HG03095 (cell line): ENCODE measurements at regions not wholly inside any gene's neighbourhood (a gene's known extent, or its start where the extent isn't known, plus 50 kb on each side); places are given as distances from the start of the nearest gene placed in this dataset.
"Not testable (repeated sequence)": the region's sequence is repeated elsewhere in the genome, so short reads cannot be mapped to it uniquely, and the experiment has no call there.

Experiments used
- ATAC-seq: cut with Tn5 transposase; IDR thresholded peaks from one replicate; pipeline ENCODE4 v1.9.1; 2021; ENCODE audit warnings: moderate library complexity; ENCODE audit not compliant: unreplicated experiment

GRCh38 chr4:75289914-75290582, 224.2 kb downstream of the RCHY1 start:
- ATAC-seq: no peak

GRCh38 chr4:75287738-75288517, 226.3 kb downstream of the RCHY1 start:
- no peak for ATAC-seq

GRCh38 chr4:75285837-75286236, 228.4 kb downstream of the RCHY1 start:
- ATAC-seq: no peak

GRCh38 chr4:75284831-75285230, 229.4 kb downstream of the RCHY1 start:
- no peak for ATAC-seq

DNA sequence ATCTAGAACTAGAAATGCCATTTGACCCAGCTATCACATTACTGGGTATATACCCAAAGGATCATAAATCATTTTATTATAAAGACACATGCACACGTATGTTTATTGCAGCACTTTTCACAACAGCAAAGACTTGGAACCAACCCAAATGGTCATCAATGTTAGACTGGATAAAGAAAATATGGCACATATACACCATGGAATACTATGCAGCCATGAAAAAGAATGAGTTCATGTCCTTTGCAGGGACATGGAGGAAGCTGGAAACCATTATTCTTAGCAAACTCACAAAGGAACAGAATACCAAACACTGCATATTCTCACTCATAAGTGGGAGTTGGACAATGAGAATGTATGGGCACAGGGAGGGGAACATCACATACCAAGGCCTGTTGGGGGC, 233.7 kb downstream of the RCHY1 start:
- not testable (repeated sequence) for ATAC-seq

DNA sequence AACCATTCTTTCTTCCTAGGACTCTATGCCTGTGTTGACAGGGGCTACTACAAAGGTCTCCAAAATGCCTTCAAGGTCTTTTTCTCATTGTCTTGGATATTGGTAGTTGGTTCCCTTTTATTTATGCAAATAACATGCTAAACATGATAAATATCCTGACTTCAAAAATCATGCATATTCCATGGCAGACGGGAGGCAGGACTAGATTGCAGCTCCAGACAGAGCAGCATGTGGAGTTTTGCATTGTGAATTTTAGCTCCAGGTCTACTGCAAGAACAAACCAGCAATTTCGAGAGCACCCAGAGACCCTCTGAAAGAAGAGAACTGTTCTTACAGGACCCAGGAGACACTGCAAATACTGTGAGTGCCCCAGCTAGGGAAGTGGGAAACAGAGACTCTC, 254.9 kb downstream of the RCHY1 start:
- ATAC-seq: no peak

DNA sequence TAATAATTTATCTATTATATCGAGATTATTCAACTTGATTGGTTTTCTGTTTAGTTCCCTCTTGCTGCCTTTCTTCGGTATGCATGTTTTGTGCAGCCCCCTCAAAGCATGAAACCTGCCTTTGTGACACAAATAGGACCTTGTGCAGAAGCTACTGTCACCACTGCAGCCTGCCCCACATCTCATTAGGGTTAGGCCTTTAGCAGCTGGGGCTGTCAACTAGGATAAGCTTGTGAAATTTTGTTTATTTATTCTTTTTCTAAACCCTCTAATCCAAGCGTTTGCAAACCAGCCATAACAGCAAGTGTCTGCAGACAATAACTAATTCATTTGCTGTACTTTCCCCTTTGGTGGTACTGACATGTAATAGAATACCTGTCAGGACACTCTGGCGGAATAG, 258.9 kb downstream of the RCHY1 start:
- no peak for ATAC-seq

DNA sequence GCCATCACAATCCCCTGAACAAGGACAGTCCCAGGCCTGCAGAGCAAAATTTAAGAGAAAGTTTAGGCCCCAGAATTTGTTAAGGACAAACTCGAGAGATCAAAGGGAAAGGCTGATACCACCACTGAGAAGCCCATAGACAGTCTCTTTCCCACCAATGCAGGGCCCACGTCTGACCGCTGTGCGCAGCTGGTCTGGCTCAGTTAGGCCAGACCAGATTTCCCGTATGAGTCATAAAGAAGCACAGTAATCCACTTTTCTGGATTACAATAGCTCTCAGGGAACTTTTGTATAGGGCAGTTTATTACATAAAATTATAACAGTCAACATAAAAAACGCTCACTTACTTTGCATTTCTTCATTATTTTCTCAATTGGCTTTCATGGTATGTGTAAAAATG, 259.5 kb downstream of the RCHY1 start:
- no peak for ATAC-seq

GRCh38 chr4:75253094-75253493, 261.1 kb downstream of the RCHY1 start:
- not testable (repeated sequence) for ATAC-seq

DNA sequence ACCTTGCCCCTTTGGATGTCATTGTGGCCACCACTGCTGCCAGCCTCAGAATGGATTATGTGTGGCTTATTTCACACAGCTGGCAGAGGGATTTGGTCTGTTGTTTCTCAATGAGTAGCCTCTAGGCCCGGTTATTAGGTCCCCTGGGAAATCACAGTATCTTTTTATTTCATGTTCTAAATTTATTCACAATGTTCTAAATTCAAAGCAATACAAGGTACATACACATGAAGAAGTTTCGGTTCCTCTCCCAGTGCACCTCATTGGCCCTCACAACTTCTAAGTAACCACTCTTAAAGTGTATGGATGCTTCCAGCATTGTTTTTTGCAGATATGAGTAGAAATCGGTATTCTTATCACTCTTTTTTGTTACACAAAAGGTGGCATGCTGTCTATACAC, 262.7 kb downstream of the RCHY1 start:
- ATAC-seq: peak; percentile 57

GRCh38 chr4:75249739-75250138, 264.5 kb downstream of the RCHY1 start:
- ATAC-seq: no peak

DNA sequence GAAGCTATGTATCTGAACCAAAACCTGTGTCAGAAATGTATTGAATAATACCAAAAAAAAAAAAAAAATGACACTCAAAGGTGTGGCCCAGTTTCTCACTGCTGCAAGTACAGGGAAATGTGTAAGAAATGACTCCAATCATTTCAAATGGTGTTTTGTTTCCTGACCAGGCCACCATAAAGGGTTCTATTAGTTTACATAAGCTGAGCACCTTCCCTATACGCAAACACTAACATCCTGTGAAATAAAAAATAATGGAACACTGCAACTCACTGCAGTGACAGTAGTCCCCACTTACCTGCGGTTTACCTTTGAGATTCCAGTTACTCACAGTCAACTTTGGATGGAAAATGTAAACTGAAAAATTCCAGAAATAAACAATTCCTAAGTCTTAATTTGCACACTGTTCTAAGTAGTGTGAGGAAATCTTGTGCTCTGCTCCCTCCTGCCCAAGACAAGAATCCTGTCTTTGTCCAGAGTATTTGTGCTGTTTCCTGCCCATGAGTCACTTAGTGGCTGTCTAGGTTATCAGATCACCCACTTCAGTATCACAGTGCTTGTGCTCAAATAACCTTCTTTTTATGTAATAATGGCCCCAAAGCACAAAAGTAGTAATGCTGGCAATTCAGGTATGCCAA, 265.3 kb downstream of the RCHY1 start:
- no peak for ATAC-seq

DNA sequence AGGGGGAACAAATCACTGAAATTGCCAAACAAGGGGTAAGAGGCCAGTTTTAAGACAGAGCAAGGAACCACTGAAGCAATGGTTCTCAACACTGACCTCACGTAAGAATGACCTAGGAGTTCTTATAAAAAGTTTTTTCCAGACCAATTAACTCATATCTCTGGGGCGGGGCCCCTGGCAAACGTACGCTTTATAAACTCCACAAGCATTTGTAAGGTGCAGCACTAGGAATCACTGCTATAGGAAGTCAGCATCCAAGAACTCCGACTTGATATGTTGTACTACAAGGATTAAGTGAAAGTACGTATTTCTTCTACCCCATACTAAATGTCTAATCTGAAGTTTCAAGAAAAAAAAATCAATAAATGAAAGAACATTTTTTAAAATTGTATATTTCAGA, 269.9 kb downstream of the RCHY1 start:
- ATAC-seq: no peak

DNA sequence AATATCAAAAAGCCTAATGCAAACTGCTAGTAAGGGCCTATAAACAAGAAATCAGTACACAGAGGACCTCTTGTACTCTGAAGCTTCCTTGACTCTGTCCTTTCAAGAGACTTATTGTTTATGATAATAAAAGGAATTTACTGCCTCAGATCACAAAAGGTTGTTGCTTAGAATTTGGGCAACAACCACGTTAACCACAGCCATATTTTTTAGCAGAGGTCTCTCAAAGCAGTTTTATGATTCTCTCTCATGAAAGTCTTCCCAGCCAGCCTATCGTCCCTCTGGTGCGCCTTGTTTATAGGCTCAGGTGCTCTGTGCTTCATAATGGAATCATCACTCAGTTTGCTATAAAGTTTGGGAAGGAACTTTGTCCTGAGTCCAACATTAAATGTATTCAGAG, 270.6 kb downstream of the RCHY1 start:
- ATAC-seq: no peak

DNA sequence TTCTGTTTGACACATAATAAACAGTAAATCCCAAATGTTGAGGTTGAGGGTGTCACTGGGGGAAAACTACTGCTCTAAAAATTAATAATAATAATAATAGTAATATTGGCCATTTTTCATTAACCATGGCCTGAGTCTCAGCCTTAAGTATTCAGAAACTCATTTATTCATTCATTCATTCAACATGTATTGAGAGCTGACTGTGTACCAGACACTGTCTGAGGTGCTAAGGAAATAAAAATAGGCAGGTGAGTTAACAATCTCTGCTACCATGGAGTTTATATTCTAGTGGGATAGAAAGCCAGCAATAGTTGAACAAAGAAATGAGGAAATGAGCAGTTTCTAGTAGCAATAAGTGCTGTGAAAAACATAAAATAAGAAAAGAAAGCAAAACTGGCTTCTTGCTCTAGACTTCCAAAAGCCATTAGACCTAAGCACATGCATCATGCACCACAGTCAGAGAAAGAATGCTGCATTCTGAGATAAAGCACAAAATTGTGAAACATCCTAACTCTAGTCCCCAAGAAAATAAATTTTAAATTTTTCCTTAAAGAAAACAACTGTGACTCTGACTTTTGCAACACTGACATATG, 278.7 kb downstream of the RCHY1 start:
- peak; percentile 99 for ATAC-seq

DNA sequence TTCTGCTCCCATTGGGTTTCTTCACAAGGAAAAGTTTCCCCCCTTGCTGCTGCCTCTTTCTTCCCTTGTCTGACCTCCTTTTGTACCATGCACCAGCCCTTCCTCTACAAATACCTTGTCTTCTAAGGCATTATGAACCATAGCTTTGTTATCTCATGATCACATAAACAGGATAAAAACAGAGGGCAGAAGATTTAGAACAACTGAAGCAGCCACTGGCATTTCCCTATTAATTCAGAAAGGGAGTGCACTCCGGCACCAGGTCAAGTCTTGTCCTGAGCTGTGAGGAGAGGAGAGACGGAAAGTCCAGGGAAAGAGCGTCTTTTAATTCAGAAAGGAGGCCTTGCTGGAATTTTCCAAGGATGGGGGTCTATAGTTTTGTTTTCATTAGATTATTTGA, 281.7 kb downstream of the RCHY1 start:
- no peak for ATAC-seq

- ATAC-seq: no peak
These were observed 284.2 kb downstream of the RCHY1 start for GRCh38 chr4:75229806-75230570.

- ATAC-seq: no peak
These were observed 280.6 kb downstream of the PARM1 start for GRCh38 chr4:75213480-75213879.

- ATAC-seq: no peak
These were observed 278.5 kb downstream of the PARM1 start for GRCh38 chr4:75211422-75211821.

GRCh38 chr4:75207902-75208301, 275.0 kb downstream of the PARM1 start:
- ATAC-seq: no peak

GRCh38 chr4:75195111-75195510, 262.2 kb downstream of the PARM1 start:
- no peak for ATAC-seq
